Adrenal gland (tissue), 9 donors: ENCODE measurements at regions not wholly inside any gene's neighbourhood (a gene's known extent, or its start where the extent isn't known, plus 50 kb on each side); places are given as distances from the start of the nearest gene placed in this dataset.
"Not testable (repeated sequence)": the region's sequence is repeated elsewhere in the genome, so short reads cannot be mapped to it uniquely, and the experiment has no call there.

Experiments used
- DNase-seq, 7 donors: peaks; one replicate each; pipeline ENCODE4 v3.0.0-alpha.2; 2019 to 2020
- H3K27ac ChIP-seq, 5 donors: fragments of 200-600 bp; sonication (generic) in 4 of 5; 1 replicate in 3 of 5; 2 replicates in 2 of 5; pipeline versions ENCODE4 v1.5.1 to v1.8.0; 2016 to 2020; ENCODE audit warnings: mild to moderate bottlenecking in 1 of 5
- H3K27me3 ChIP-seq: fragments of 200-600 bp; 2 replicates; pipeline ENCODE4 v1.8.0; 2021
- H3K36me3 ChIP-seq, 2 donors: fragments of 200-600 bp; replicated peaks in 1 of 2; 1 replicate in 1 of 2; 2 replicates in 1 of 2; pipeline versions ENCODE4 v1.5.1 to v1.8.0; 2018 to 2022
- H3K4me1 ChIP-seq, 2 donors: fragments of 200-600 bp; replicated peaks in 1 of 2; 1 replicate in 1 of 2; 2 replicates in 1 of 2; pipeline versions ENCODE4 v1.5.1 to v1.8.0; 2018 to 2021
- H3K4me3 ChIP-seq, 4 donors: fragments of 200-600 bp; sonication (generic) in 3 of 4; one replicate each; pipeline ENCODE4 v1.5.1; 2016 to 2018
- H3K9me3 ChIP-seq, 3 donors: fragments of 200-600 bp; sonication (generic) in 1 of 3; replicated peaks in 1 of 3; 1 replicate in 2 of 3; 2 replicates in 1 of 3; pipeline versions ENCODE4 v1.5.1 to v1.8.0; 2016 to 2021
- CTCF ChIP-seq, 6 experiments: fragments of 450-650 bp in 4 of 6; fragments of 200-600 bp in 2 of 6; sonication (generic) in 1 of 6; IDR thresholded peaks; 1 replicate in 5 of 6; 2 replicates in 1 of 6; pipeline versions ENCODE4 v1.5.1 to v1.8.0; 2016 to 2021; ENCODE audit warnings: antibody characterized with exemption in 6 of 6, mild to moderate bottlenecking in 2 of 6, moderate library complexity in 1 of 6
- POLR2A ChIP-seq, 2 donors: fragments of 450-650 bp; IDR thresholded peaks; one replicate each; pipeline ENCODE4 v1.6.1; 2017; ENCODE audit warnings: antibody characterized with exemption in 2 of 2, mild to moderate bottlenecking in 2 of 2, moderate library complexity in 1 of 2
- WGBS, 4 donors: extraction: QIAGEN DNeasy Blood & Tissue Kit in 2 of 4; methylation state at CpG; one replicate each; pipeline versions ENCODE4 v1.1.5 to v1.1.7; 2013 to 2017; 5-methylcytosine and 5-hydroxymethylcytosine counted together
- intact Hi-C, 2 donors: fragments of 100-400 bp; cut with DNase I; formaldehyde crosslinking; loops; one replicate each; pipeline versions ENCODE4 v1.14.1 to v1.15.0; 2022 to 2023
- donor health status: healthy with polysubstance abuse.
- donor health status: Bipolar disorder and iron deficiency.
- donor health status: DM: yes; HTN: yes; CAD: no.
- donor health status: DM: no; HTN: no; CAD: no.
- donor health status: DM: no; HTN: no; CAD: no.

- DNase-seq, result no peak
- Histone ChIP-seq H3K27ac (no peak overlapping the region), H3K27me3 (no peaks in the 10 kb centered on the region), H3K9me3 (no peaks in the 10 kb centered on the region), H3K4me1 (no peaks in the 10 kb centered on the region), H3K36me3 (no peaks in the 10 kb centered on the region), H3K4me3 (no peak overlapping the region)
- WGBS, 4 donors, result 81 to 91% (median 89%) methylated on average over 3 of the region's 3 CpGs
- intact Hi-C loops, result no loop called here
- TF ChIP-seq CTCF (IDR thresholded peaks at IDR 0.05), result no peak
- no peak for TF ChIP-seq POLR2A (IDR thresholded peaks at IDR 0.05)
Observed at GRCh38 chr4:92014067-92014466, 289.7 kb upstream of the GRID2 start.

- intact Hi-C loops, result no loop called here
- no peaks in the 10 kb centered on the region for H3K27me3 ChIP-seq
- 75 to 91% (median 86%) methylated on average over 1 of the region's 1 CpG for WGBS, 4 donors
- no peaks in the 10 kb centered on the region for H3K9me3 ChIP-seq
- H3K27ac ChIP-seq, result no peak overlapping the region
- H3K36me3 ChIP-seq, result no peaks in the 10 kb centered on the region
- no peak overlapping the region for H3K4me3 ChIP-seq
- TF ChIP-seq POLR2A (IDR thresholded peaks at IDR 0.05) (no peak), CTCF (IDR thresholded peaks at IDR 0.05) (no peak)
- no peaks in the 10 kb centered on the region for H3K4me1 ChIP-seq
- DNase-seq, result no peak
Observed at GRCh38 chr4:92021203-92021602, 282.6 kb upstream of the GRID2 start.

GRCh38 chr4:92021788-92022187 lies 282.0 kb upstream of the GRID2 start:
- Histone ChIP-seq H3K4me1 (no peaks in the 10 kb centered on the region), H3K27ac (no peak overlapping the region), H3K27me3 (no peaks in the 10 kb centered on the region), H3K9me3 (no peaks in the 10 kb centered on the region), H3K36me3 (no peaks in the 10 kb centered on the region), H3K4me3 (no peak overlapping the region)
- no peak for TF ChIP-seq POLR2A (IDR thresholded peaks at IDR 0.05)
- no peak for TF ChIP-seq CTCF (IDR thresholded peaks at IDR 0.05)
- intact Hi-C loops, result no loop called here
- no peak for DNase-seq
- 57 to 69% (median 63%) methylated on average over 2 of the region's 2 CpGs for WGBS, 4 donors

- DNase-seq, H3K36me3 ChIP-seq, H3K9me3 ChIP-seq, H3K4me3 ChIP-seq, intact Hi-C loops, H3K4me1 ChIP-seq, H3K27ac ChIP-seq, H3K27me3 ChIP-seq: not testable (repeated sequence)
- WGBS, 4 donors, result 78 to 94% (median 83%) methylated on average over 6 of the region's 6 CpGs
Observed at GRCh38 chr4:92028830-92029229, 274.9 kb upstream of the GRID2 start.

- intact Hi-C loops, result no loop called here
- Histone ChIP-seq H3K4me3 (no peak overlapping the region), H3K36me3 (no peaks in the 10 kb centered on the region), H3K27me3 (no peaks in the 10 kb centered on the region), H3K4me1 (no peaks in the 10 kb centered on the region), H3K27ac (no peak overlapping the region), H3K9me3 (no peaks in the 10 kb centered on the region)
- DNase-seq, result no peak
- no peak for TF ChIP-seq POLR2A (IDR thresholded peaks at IDR 0.05)
- no peak for TF ChIP-seq CTCF (IDR thresholded peaks at IDR 0.05)
- 32 to 52% (median 47%) methylated on average over 2 of the region's 2 CpGs for WGBS, 4 donors
Observed at GRCh38 chr4:92031825-92032224, 271.9 kb upstream of the GRID2 start.
